ENCODE measurements at regions not wholly inside any gene's neighbourhood (a gene's known extent, or its start where the extent isn't known, plus 50 kb on each side); places are given as distances from the start of the nearest gene placed in this dataset.

- no peak for TF ChIP-seq POLR2A (IDR thresholded peaks at IDR 0.05; ENCODE audit: low read depth, low read length)
- TF ChIP-seq TAF1 (IDR thresholded peaks at IDR 0.05; ENCODE audit: low read depth, low read length) = no peak
- no peak for TF ChIP-seq POU2F2 (IDR thresholded peaks at IDR 0.05; ENCODE audit: low read depth, low read length)
- no peak for TF ChIP-seq POLR2AphosphoS5 (IDR thresholded peaks at IDR 0.05; ENCODE audit: low read depth, low read length)
- TF ChIP-seq PAX5 (IDR thresholded peaks at IDR 0.05; ENCODE audit: insufficient read depth, low read length, severe bottlenecking) = no peak
Measured at GRCh38 chr5:60487476-60487875, 212.5 kb downstream of the DEPDC1B start.

Measured in GM12891 (cell line).